CD4-positive, alpha-beta T cell treated with Interferon alpha-2 for 1 hour (primary cell): ENCODE measurements at regions not wholly inside any gene's neighbourhood (a gene's known extent, or its start where the extent isn't known, plus 50 kb on each side); places are given as distances from the start of the nearest gene placed in this dataset.

Source experiments
- DNase-seq, 2 donors: peaks; one replicate each; pipeline ENCODE4 v3.0.0-alpha.2; 2020 to 2022

DNA sequence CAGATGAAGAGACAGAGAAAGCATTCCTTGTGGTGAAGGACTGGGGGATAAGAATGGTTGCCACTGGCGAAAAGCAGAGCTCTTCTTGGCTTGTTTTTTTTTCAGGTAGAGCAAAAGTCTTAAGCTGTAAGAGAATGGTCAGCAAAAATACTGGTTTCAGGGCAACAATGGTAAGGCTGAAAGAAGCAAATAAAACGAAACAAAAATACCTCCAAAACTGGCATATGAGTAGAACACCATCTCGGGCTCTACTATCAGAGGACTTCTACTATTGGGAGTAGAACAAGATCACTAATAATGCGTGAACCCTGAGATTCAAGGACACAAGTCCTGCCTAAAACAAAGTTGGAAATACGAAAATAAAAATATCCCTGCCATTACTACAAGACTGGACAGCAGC, 1823.2 kb upstream of the CDH6 start:
- no peak for DNase-seq

DNA sequence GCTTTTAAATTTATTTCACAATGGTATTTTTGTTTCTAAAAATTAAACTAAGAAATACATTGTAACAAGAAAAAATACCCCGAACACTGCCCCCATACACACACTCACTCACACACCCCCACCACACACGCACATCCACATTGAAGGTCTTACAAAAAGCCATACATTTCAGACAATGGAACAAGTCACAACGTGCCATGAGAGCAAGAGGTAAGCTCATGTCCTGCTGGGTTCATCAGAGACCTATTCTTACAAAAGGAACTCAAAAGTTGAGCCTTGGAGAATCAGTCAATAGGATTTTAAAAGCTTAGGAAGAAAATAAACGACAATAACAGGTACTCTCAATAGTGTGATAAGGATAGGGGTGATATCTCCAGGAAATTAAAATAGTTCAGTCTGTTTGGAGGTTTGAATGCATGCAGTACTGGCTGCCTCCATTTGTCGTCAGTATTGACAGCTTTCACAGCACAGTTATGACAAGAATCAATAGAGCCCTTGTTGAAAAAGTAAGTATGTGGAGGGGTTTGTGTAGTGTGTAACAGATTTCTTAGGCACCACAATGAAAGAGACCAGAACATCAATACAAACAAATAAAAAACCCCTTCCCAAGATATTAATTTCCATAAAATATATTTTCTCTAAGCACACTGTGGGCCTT, 1826.2 kb upstream of the CDH6 start:
- DNase-seq, result no peak

DNA sequence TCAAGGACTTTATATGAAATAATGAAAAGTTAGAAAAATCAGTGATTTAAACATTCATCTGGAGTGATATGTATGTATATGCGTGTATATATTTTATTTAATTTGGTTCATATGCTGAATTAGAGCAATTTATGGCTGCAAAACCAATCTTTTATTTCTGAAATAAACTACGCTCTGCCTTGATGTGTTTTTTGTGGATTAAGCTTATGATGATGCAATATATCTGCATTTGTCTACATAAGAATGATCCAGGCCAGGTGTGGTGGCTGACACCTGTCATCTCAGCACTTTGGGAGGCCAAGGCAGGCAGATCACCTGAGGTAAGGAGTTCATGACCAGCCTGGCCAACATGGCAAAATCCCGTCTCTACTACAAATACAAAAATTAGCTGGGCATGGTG, 1842.3 kb upstream of the CDH6 start:
- DNase-seq, result no peak

GRCh38 chr5:29337030-29337429, 1856.5 kb upstream of the CDH6 start:
- DNase-seq, result no peak

- no peak for DNase-seq
These were observed 1871.9 kb upstream of the CDH6 start for GRCh38 chr5:29321591-29321990.

DNA sequence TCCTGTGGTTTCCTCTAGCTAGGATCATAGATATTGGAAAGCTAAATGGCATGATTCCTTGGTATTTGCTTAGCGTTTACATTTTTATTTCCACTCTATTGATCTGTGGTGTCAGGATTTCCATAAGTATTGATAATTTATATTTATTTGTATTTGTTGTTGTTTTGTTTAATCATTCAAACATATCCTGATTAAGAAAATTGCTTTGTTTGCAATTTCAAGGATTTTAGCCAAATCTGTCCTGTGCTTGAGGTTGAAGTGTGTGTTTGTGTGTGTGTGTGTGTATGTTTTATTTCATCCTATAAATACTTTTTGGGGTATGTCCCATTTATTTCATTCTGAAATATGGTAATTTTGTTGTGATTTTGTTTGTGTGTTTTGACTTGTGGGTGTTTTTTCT, 1884.1 kb upstream of the CDH6 start:
- DNase-seq, result no peak

DNA sequence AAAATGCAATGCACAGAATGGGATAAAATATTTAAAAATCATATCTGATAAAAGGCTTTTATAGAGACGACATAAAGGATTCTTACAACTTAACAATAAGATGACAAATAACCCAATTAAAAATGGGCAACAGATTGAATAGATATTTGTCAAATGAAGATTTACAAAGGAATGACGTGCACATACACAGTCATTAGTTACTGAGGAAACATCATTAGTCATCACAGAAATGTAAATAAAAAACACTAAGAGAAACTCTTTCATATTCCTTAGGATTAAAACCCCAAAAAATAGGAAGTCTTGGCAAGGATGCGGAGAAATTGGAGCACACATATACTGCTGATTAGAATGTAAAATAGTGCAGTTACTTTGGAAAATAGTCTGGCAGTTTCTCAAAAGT, 1886.0 kb upstream of the CDH6 start:
- DNase-seq, result no peak

DNA sequence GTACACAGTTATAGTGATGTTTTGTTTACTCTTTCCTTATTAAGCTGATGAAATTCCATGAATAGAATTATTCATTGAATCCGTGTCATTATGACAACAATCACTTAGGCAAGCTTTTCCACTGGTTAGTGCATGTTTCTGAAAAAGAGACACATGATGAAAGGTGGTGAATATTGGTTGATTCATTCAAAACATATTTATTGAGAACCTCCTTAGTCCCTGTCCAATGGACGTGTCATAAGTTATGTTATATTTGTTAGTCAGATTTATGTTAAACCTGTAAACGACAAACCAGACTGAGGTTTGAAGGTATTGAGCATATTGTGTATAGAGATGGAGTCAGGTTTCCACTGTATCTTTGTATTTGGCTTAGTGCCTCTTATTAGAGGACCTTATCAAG, 1888.9 kb upstream of the CDH6 start:
- DNase-seq, result no peak

- DNase-seq, result no peak
These were observed 1896.9 kb upstream of the CDH6 start for GRCh38 chr5:29296548-29296947.

- no peak for DNase-seq
These were observed 1915.8 kb upstream of the CDH6 start for GRCh38 chr5:29277642-29278041.

DNA sequence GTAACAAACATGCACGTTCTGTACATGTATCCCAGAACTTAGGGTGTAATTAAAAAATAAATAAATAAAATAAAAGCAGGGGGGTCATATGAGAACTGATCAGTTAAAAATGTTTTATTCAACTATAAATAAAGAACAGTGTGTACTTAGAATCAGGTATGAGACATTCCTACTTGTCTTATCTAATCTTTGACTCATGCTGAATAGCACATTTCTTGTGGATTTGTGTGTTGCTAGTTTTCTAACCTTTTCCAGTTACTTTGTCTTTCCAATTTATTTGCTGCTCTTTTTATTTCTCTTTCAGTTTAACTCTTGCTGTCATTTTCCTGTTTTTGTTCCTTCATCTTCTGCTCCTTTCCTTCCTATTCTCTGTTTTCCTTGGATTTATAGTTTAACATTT, 1917.1 kb upstream of the CDH6 start:
- no peak for DNase-seq

GRCh38 chr5:29263915-29264351, 1929.6 kb upstream of the CDH6 start:
- DNase-seq, result no peak

GRCh38 chr5:29262339-29263123, 1931.0 kb upstream of the CDH6 start:
- no peak for DNase-seq

DNA sequence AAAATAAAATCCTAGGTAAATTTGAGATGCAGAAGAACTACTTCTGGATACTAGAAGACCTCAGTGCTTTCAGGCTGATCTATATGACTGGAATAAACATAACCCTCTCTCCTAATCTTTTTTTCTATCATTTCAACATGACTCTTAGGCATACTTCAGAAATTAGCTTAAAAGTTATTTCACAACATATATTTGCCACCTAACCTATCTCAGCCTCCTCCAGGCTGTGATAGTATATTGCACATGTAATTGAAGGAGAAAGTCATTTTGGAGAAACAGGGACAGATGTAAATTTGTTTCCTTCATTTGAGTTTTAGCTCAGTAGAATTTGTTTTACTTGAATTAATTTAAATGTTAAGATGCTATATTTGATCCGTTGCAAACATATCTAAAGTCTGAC, 1932.3 kb upstream of the CDH6 start:
- DNase-seq, result no peak

- no peak for DNase-seq
These were observed 1941.1 kb upstream of the CDH6 start for GRCh38 chr5:29252390-29252789.

GRCh38 chr5:29247346-29248028, 1946.0 kb upstream of the CDH6 start:
- no peak for DNase-seq

DNA sequence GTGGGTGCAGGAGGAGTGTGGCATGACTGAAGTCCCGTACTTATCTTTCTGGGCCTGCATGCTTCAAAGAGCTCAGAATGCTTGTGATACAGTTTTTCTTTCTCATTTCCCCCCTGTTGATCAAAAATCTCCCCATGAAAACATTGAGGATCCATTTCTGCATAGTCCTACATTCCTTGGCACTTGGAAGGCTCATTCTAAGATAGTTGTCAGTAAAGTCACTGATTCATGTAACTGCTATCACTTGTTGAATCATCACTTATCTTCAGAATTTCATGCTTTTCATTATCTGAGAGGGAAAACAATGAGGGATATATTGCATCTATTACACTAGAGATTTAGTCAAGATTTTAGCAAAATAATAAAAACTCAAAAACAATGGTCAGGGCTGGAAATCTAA, 1953.1 kb upstream of the CDH6 start:
- DNase-seq, result no peak

DNA sequence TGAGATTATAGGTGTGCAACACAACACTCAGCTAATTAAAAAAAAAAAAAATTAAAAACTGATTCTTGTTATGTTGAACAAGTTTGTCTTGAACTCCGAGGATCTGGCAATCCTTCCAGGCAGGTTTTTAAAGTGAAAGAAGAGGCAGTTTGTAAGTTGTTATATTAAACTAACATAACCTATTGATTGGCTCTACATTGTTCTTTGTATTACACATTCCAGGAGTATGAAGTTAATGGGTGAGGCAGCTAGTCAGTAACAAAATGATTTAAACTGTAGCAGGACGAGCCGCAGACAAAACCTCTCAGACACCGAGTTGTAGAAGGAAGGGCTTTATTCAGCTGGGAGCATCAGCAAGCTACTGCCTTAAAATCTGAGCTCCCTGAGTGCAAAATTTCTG, 1953.9 kb upstream of the CDH6 start:
- no peak for DNase-seq

- no peak for DNase-seq
These were observed 1955.4 kb upstream of the CDH6 start for GRCh38 chr5:29238115-29238514.

GRCh38 chr5:29231154-29231553, 1962.3 kb upstream of the CDH6 start:
- DNase-seq, result no peak

DNA sequence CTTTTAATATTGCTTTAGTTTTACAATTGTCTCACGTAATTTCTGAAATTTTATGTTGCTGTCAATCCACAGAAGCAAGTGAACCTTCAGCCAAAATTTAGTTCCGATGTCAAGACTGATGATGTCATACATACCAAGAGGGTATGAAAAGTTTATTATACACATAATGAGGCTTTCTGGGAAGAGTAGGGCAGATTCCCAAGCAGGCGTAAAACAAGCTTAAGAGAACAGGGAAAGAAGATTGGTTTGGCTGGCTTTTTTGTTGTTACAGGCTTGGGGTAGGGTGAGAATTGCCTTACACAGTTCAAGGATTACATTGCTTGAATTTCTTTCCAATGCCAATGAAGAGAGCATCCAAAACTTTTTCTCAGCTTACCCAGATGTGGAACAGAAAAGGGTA, 1962.9 kb upstream of the CDH6 start:
- no peak for DNase-seq

GRCh38 chr5:29229461-29229860, 1964.0 kb upstream of the CDH6 start:
- no peak for DNase-seq

DNA sequence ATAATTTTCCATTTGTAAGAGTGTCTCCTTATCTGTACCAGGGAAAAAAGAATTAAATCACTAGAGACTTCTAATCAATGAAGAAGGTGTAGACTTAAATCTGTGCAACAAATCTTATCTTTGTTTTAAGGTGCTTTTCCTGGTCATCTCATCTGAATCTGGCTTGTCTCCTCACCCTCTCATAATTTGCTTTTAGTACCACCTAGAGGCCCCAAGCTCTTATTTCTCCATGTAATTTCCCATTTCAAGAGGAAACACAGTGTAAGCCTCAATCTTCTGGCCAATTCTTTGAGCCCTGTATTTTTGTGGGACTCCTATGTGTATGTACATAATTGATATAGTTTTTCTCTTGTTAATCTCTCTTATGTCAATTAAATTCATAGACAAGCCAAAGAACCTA, 1975.3 kb upstream of the CDH6 start:
- no peak for DNase-seq

GRCh38 chr5:29214839-29215238, 1978.6 kb upstream of the CDH6 start:
- DNase-seq, result no peak
